Body of pancreas (tissue), 4 donors: ENCODE measurements at regions not wholly inside any gene's neighbourhood (a gene's known extent, or its start where the extent isn't known, plus 50 kb on each side); places are given as distances from the start of the nearest gene placed in this dataset.

Source experiments
- POLR2A ChIP-seq, 3 donors: fragments of 450-650 bp; IDR thresholded peaks; one replicate each; pipeline ENCODE4 v1.6.1; 2016; ENCODE audit warnings: antibody characterized with exemption in 3 of 3, mild to moderate bottlenecking in 2 of 3
- TF ChIP-seq, protein P1 (sequence below), 7 experiments: fragments of 450-650 bp in 4 of 7; fragments of 200-600 bp in 3 of 7; sonication (generic) in 3 of 7; IDR thresholded peaks; one replicate each; pipeline ENCODE4 v1.5.1; 2016 to 2019; ENCODE audit warnings: antibody characterized with exemption in 7 of 7

DNA sequence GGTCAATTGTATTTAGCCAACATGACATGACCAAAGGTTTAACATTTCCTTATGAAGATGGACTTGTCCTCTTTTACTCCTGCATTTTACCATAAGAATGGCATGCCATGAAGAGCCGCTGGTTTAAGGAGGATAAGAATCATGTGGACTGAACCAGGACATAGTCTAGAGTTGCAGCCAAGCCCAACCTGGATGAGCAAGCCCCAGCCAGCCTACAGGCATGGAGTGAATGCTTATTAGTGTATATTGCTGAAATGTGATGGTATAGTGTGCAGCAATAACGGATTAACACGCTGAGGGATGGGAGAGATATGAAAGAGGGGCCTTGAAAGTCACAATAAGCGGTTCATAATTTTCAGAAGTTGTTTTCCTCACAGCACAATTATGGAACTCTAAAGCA, 523.2 kb downstream of the NTRK2 start:
- TF ChIP-seq POLR2A (IDR thresholded peaks at IDR 0.05) = no peak
- TF ChIP-seq, protein P1, sequence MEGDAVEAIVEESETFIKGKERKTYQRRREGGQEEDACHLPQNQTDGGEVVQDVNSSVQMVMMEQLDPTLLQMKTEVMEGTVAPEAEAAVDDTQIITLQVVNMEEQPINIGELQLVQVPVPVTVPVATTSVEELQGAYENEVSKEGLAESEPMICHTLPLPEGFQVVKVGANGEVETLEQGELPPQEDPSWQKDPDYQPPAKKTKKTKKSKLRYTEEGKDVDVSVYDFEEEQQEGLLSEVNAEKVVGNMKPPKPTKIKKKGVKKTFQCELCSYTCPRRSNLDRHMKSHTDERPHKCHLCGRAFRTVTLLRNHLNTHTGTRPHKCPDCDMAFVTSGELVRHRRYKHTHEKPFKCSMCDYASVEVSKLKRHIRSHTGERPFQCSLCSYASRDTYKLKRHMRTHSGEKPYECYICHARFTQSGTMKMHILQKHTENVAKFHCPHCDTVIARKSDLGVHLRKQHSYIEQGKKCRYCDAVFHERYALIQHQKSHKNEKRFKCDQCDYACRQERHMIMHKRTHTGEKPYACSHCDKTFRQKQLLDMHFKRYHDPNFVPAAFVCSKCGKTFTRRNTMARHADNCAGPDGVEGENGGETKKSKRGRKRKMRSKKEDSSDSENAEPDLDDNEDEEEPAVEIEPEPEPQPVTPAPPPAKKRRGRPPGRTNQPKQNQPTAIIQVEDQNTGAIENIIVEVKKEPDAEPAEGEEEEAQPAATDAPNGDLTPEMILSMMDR (IDR thresholded peaks at IDR 0.05) = no peak
